Ecto neural progenitor cell (in vitro differentiated cells): ENCODE measurements at regions not wholly inside any gene's neighbourhood (a gene's known extent, or its start where the extent isn't known, plus 50 kb on each side); places are given as distances from the start of the nearest gene placed in this dataset.

Source experiments
- DNase-seq: peaks from one replicate; pipeline ENCODE4 v3.0.0-alpha.2; 2018; ENCODE audit warnings: low spot score

- DNase-seq, result no peak
These were observed 93.2 kb upstream of the ZNF469 start for GRCh38 chr16:88289561-88289960.

GRCh38 chr16:88289968-88290401 lies 92.8 kb upstream of the ZNF469 start:
- no peak for DNase-seq

GRCh38 chr16:88290850-88291830 lies 91.6 kb upstream of the ZNF469 start:
- no peak for DNase-seq

- no peak for DNase-seq
These were observed 90.5 kb upstream of the ZNF469 start for GRCh38 chr16:88292007-88292970.

GRCh38 chr16:88293097-88293496 lies 89.7 kb upstream of the ZNF469 start:
- no peak for DNase-seq

- no peak for DNase-seq
These were observed 86.9 kb upstream of the ZNF469 start for GRCh38 chr16:88295671-88296436.

GRCh38 chr16:88296437-88297177 lies 86.2 kb upstream of the ZNF469 start:
- DNase-seq, result no peak

GRCh38 chr16:88297178-88297720 lies 85.5 kb upstream of the ZNF469 start:
- no peak for DNase-seq

GRCh38 chr16:88298181-88298832 lies 84.5 kb upstream of the ZNF469 start:
- DNase-seq, result no peak

GRCh38 chr16:88298833-88299745 lies 83.7 kb upstream of the ZNF469 start:
- no peak for DNase-seq

- no peak for DNase-seq
These were observed 82.9 kb upstream of the ZNF469 start for GRCh38 chr16:88299751-88300462.

- no peak for DNase-seq
These were observed 82.3 kb upstream of the ZNF469 start for GRCh38 chr16:88300463-88300835.

- DNase-seq, result no peak
These were observed 81.3 kb upstream of the ZNF469 start for GRCh38 chr16:88301431-88301830.

GRCh38 chr16:88301886-88302285 lies 80.9 kb upstream of the ZNF469 start:
- DNase-seq, result no peak

- no peak for DNase-seq
These were observed 80.1 kb upstream of the ZNF469 start for GRCh38 chr16:88302666-88303065.

GRCh38 chr16:88303405-88303804 lies 79.4 kb upstream of the ZNF469 start:
- DNase-seq, result no peak

- DNase-seq, result no peak
These were observed 78.6 kb upstream of the ZNF469 start for GRCh38 chr16:88303890-88304819.
